HuH-7 (cell line): ENCODE measurements at regions not wholly inside any gene's neighbourhood (a gene's known extent, or its start where the extent isn't known, plus 50 kb on each side); places are given as distances from the start of the nearest gene placed in this dataset.
A peak's percentile ranks its signal among the peaks of the same experiment; 100 is the strongest.

Source experiments
- DNase-seq: peaks from one replicate; pipeline ENCODE4 v3.0.0; 2011; ENCODE audit warnings: low spot score

GRCh38 chr3:111244760-111245159 is 173.1 kb downstream of the NECTIN3 start:
- DNase-seq = no peak

GRCh38 chr3:111246967-111247760 is 175.5 kb downstream of the NECTIN3 start:
- DNase-seq = peak; percentile 22

- DNase-seq = no peak
Observed at GRCh38 chr3:111248406-111248805, 176.8 kb downstream of the NECTIN3 start.

GRCh38 chr3:111249421-111249820 is 177.8 kb downstream of the NECTIN3 start:
- DNase-seq = no peak

GRCh38 chr3:111252779-111253178 is 181.2 kb downstream of the NECTIN3 start:
- peak; percentile 8 for DNase-seq

GRCh38 chr3:111253733-111254132 is 182.1 kb downstream of the NECTIN3 start:
- no peak for DNase-seq

- DNase-seq = no peak
Observed at GRCh38 chr3:111260878-111261277, 189.3 kb downstream of the NECTIN3 start.

GRCh38 chr3:111269777-111270176 is 198.2 kb downstream of the NECTIN3 start:
- no peak for DNase-seq

- no peak for DNase-seq
Observed at GRCh38 chr3:111277226-111277625, 205.6 kb downstream of the NECTIN3 start.

- no peak for DNase-seq
Observed at GRCh38 chr3:111278959-111279358, 207.3 kb downstream of the NECTIN3 start.

- no peak for DNase-seq
Observed at GRCh38 chr3:111282024-111282423, 210.4 kb downstream of the NECTIN3 start.

GRCh38 chr3:111283165-111283564 is 211.5 kb downstream of the NECTIN3 start:
- DNase-seq = no peak

GRCh38 chr3:111284503-111285183 is 213.0 kb downstream of the NECTIN3 start:
- no peak for DNase-seq

- DNase-seq = no peak
Observed at GRCh38 chr3:111285184-111285538, 213.5 kb downstream of the NECTIN3 start.

- no peak for DNase-seq
Observed at GRCh38 chr3:111285694-111286093, 214.1 kb downstream of the NECTIN3 start.

- no peak for DNase-seq
Observed at GRCh38 chr3:111286746-111287145, 215.1 kb downstream of the NECTIN3 start.

- DNase-seq = no peak
Observed at GRCh38 chr3:111292117-111292516, 220.5 kb downstream of the NECTIN3 start.

GRCh38 chr3:111299192-111299615 is 227.6 kb downstream of the NECTIN3 start:
- no peak for DNase-seq

- no peak for DNase-seq
Observed at GRCh38 chr3:111301238-111301798, 229.7 kb downstream of the NECTIN3 start.

- DNase-seq = no peak
Observed at GRCh38 chr3:111302063-111302462, 230.4 kb downstream of the NECTIN3 start.

GRCh38 chr3:111303760-111304159 is 232.1 kb downstream of the NECTIN3 start:
- no peak for DNase-seq

- no peak for DNase-seq
Observed at GRCh38 chr3:111307676-111308075, 234.3 kb upstream of the CD96 start.

- no peak for DNase-seq
Observed at GRCh38 chr3:111311126-111311525, 230.9 kb upstream of the CD96 start.
